ENCODE measurements at regions not wholly inside any gene's neighbourhood (a gene's known extent, or its start where the extent isn't known, plus 50 kb on each side); places are given as distances from the start of the nearest gene placed in this dataset.

- DNase-seq, result no peak
Measured at GRCh38 chr9:108015690-108016089, 526.1 kb upstream of the KLF4 start.

GRCh38 chr9:108014353-108014752 is 524.8 kb upstream of the KLF4 start:
- no peak for DNase-seq

- no peak for DNase-seq
Measured at GRCh38 chr9:108012886-108013665, 523.5 kb upstream of the KLF4 start.

- no peak for DNase-seq
Measured at GRCh38 chr9:108012405-108012804, 522.8 kb upstream of the KLF4 start.

GRCh38 chr9:108003526-108003925 is 514.0 kb upstream of the KLF4 start:
- DNase-seq, result no peak

GRCh38 chr9:108002371-108002956 is 512.9 kb upstream of the KLF4 start:
- no peak for DNase-seq

GRCh38 chr9:108001237-108001636 is 511.7 kb upstream of the KLF4 start:
- DNase-seq, result no peak

- no peak for DNase-seq
Measured at GRCh38 chr9:107999890-108000289, 510.3 kb upstream of the KLF4 start.

GRCh38 chr9:107999011-107999410 is 509.4 kb upstream of the KLF4 start:
- no peak for DNase-seq

- no peak for DNase-seq
Measured at GRCh38 chr9:107994648-107995047, 505.1 kb upstream of the KLF4 start.

- no peak for DNase-seq
Measured at GRCh38 chr9:107992271-107992670, 502.7 kb upstream of the KLF4 start.

GRCh38 chr9:107991581-107991980 is 502.0 kb upstream of the KLF4 start:
- DNase-seq, result no peak

GRCh38 chr9:107989544-107989943 is 500.0 kb upstream of the KLF4 start:
- DNase-seq, result no peak

- DNase-seq, result no peak
Measured at GRCh38 chr9:107989099-107989498, 499.5 kb upstream of the KLF4 start.

GRCh38 chr9:107984956-107985355 is 495.4 kb upstream of the KLF4 start:
- DNase-seq, result no peak

- no peak for DNase-seq
Measured at GRCh38 chr9:107983762-107984161, 494.2 kb upstream of the KLF4 start.

GRCh38 chr9:107983181-107983603 is 493.6 kb upstream of the KLF4 start:
- DNase-seq, result no peak

- DNase-seq, result no peak
Measured at GRCh38 chr9:107982745-107983144, 493.2 kb upstream of the KLF4 start.

- DNase-seq, result no peak
Measured at GRCh38 chr9:107982001-107982400, 492.4 kb upstream of the KLF4 start.

- DNase-seq, result no peak
Measured at GRCh38 chr9:107980984-107981383, 491.4 kb upstream of the KLF4 start.

GRCh38 chr9:107976767-107977166 is 487.2 kb upstream of the KLF4 start:
- DNase-seq, result no peak

- no peak for DNase-seq
Measured at GRCh38 chr9:107975426-107976010, 485.9 kb upstream of the KLF4 start.

- DNase-seq, result no peak
Measured at GRCh38 chr9:107973451-107973850, 483.9 kb upstream of the KLF4 start.

GRCh38 chr9:107972346-107972745 is 482.8 kb upstream of the KLF4 start:
- DNase-seq, result no peak

All from NCI-H526 treated with DMSO at 0.1 percent for 48 hours (cell line).